AG20443 (cell line): ENCODE measurements at regions not wholly inside any gene's neighbourhood (a gene's known extent, or its start where the extent isn't known, plus 50 kb on each side); places are given as distances from the start of the nearest gene placed in this dataset.

Experiments
- DNase-seq: peaks from one replicate; pipeline ENCODE4 v3.0.0; 2012; ENCODE audit warnings: low spot score, mixed read lengths

- no peak for DNase-seq
These were observed 126.9 kb upstream of the TRIB2 start for GRCh38 chr2:12589802-12590320.

GRCh38 chr2:12592296-12592695 is 124.4 kb upstream of the TRIB2 start:
- no peak for DNase-seq

DNA sequence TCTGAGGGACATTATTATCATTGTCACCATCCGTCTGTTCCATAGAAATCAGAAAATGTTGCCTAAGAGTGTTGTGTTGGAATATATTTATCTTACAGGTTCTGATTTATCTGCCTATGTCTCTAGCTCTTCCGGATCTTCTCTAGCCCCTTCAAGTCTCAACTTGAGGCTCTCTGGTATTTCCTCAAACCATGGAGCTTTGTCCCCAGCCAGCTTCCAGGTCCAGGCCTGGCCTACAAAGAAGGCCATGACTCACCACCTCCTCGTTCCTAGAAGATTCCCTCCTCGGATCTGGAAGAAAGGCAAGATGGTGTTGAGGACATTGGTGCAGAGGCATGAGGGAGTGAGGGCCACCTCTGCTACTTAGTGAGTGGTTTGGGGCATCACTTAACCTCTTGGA is 122.1 kb upstream of the TRIB2 start:
- no peak for DNase-seq

DNA sequence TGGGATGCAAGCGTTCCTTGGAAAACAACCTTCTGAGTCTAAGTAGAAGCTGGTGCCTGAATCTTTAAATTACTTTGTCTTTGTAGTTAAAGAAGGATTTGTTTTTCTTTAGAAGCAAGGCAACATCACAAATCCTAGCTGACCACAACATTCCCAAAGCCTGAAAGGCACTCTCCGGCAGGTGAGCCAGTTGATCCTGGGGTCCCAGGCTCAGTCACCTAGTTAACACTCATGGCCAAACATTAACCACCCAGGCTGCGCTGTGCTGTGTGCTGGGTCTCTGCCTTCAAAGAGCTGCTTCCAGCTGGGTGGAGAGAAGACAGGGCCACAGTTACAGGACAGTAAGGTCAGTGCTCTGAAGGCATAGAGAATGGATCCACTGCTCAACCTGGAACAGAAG is 120.0 kb upstream of the TRIB2 start:
- no peak for DNase-seq

DNA sequence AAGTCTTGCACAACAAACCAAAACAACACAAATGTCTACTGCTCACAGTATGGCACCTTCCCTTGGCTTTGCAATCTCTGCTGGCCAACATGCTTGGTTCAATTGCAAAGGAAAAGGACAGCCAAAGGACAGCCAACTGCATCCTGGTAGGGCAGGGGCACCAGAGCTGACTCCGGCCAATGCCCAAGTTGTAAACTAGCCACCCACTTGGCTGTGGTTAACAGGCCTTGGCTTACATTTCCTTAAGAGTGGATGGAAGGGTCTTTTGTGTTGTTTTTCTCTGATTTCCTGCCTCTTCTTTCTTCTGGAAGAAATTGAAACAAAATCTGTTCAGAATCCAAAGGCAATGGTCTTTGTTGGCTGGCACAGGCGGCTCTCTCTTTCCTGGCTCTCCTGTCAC is 119.1 kb upstream of the TRIB2 start:
- no peak for DNase-seq

DNA sequence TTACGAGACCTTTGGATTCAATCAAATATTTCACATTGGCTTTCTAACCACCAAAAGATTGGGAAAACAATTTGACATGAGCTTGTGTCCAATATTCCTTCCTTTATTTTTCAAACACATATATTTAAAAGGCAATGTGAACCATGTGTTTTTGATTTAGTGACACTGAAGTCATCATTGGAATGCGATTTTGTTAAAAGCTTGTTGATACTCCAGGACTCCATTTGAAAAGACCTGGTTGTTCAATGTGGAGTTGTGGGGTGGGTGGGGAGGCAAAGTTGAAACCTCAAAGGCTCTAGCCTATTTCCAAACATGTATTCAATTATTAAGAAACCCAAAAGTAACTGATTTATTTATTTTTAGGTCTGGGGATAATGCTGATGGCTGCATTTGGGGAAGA is 114.1 kb upstream of the TRIB2 start:
- peak; percentile 32 for DNase-seq

- no peak for DNase-seq
These were observed 112.9 kb upstream of the TRIB2 start for GRCh38 chr2:12603781-12604295.

GRCh38 chr2:12604341-12604740 is 112.4 kb upstream of the TRIB2 start:
- no peak for DNase-seq

GRCh38 chr2:12605366-12605765 is 111.4 kb upstream of the TRIB2 start:
- no peak for DNase-seq

DNA sequence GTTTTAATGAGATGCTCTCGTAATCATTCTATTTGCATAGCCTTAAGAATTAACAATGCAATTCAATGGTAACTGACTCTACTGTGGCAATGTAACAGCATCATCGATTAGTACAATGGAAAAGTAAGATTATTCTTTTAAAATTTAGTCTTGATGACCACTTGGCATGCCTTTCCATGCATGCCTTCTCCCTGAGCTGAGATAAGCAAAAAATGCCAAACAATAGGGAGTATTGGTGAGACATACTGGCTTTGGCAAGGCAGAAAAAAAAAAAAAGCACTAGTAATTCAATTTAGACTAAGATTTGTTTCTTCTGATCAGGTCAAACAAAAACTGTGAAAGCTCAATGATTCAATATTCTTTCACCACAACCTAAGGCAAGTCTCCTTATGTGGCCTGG is 110.8 kb upstream of the TRIB2 start:
- DNase-seq = no peak

DNA sequence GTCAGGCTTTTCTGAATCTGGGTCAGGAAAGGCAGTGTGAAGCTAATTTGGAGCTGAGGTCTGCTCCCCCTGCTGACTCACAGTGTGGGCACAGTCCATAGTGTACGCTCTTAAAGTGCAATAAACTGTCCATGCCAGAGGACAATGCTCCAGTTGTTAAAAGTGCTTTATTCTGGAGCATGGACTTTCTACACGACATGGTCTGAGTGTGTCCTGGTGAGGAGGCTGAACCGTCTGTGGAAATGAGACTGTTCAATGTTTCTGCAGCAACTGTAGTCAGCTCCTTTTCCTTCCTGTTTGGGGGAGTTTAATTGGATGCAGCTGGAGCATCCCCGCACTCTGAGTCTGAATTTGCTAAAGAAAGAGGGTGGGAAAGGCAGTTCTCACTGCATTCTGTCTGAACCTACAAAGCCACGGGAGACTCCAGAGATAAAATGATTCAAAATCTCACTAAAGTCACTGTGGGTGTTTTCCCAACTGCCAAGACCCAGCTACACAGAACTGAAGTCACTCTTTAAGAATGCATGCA is 110.2 kb upstream of the TRIB2 start:
- DNase-seq = peak; percentile 37

DNA sequence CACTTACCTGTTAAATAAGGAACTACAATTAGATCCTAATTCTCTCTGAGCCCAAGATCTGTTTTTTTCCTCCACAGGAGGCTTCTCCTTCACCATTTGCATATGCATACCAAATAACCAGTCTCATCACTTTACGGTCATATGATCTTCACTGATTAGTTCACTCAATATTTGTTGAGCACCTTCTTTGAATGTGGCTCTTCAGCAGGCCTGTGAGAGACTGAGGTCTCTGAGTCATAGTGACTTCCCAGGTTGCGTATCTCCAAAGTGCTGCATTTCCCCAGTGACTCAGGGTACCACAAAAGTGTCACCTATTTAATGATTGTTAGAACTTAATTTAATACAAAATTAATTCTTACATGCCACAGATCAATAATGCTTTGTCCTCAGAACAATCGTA is 108.8 kb upstream of the TRIB2 start:
- no peak for DNase-seq

DNA sequence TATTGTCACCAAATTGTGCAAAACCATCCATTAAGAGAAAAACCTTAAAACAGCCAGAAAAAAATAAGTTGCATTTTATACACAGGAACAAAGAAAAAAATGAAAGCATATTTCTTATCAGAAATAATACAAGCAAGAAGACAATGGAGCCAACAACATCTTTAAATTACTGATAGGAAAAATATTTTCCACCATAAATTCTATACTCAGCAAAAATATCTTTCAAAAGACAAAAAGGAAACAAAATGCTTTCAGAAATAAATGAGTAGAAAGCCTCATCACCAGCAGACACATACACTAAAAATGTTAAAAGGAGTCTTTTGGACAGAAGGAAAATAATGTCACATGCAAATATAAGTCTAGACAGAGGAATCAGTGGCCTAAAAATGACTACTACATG is 106.4 kb upstream of the TRIB2 start:
- DNase-seq = no peak

DNA sequence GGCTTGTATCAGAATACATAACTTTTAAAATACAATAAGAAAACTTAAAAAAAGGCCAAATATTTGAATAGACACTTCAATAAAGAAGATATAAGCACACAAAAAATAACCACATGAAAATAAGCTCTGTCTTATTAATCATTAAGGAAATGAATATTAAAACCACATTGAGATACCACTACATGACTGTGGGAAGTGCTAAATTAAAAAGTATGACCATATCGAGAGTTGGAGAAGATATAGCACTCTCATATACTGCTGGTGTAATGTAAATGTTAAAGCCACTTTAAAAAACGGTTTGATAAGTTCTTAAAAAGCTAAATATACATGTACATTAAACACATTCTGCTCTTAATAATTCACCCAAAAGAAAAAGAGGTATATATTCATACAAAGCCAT is 104.6 kb upstream of the TRIB2 start:
- no peak for DNase-seq

DNA sequence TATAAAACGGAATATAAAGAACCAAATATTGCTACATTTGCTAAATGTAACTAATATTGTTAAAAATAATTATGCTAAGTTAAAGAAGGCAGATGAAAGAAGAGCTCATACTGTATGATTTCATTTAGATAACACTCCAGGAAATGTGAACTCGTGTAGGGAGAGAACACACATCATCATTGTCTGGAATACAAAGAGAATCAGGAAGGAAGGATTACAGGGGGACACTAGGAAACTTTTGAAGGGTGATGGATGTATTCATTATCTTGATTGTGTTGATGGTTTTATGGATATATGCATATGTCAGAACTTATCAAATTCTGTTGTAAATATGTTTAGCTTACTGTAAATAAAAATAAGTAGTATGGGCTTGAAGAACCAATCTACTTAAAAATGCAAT is 104.1 kb upstream of the TRIB2 start:
- DNase-seq = no peak

DNA sequence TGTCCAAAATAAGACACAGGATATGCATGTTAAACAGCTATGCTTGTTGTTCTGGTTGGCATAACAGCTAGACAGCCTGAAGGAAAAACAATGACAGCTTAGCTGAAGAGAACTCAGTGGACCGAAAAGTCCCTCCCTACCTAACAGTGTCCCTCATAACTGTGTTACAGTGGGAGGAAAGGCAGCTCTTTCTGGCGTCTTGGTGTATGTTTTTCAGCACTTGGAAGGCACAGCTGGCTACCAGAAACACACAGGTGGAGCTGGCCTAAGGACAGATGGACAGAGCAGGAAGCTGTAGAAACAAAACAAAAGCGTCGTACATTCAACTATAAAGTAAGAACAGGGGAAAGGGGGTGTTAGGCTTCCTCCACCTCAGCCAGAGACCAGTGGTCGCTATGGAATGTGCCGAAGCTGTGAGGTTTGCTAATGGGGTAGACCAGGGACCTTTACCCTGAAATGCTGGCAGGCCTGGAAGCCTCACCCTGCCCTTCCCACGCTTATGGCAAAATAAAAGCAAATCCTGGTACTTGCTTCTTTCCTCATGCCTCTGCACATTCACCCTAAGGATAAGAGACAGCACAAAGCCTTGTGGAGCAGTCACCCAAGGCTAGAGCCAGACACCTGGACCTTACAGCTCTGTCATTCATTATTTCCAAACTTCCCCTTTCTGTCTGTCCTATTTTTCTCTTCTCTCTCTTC is 103.5 kb upstream of the TRIB2 start:
- DNase-seq = no peak

DNA sequence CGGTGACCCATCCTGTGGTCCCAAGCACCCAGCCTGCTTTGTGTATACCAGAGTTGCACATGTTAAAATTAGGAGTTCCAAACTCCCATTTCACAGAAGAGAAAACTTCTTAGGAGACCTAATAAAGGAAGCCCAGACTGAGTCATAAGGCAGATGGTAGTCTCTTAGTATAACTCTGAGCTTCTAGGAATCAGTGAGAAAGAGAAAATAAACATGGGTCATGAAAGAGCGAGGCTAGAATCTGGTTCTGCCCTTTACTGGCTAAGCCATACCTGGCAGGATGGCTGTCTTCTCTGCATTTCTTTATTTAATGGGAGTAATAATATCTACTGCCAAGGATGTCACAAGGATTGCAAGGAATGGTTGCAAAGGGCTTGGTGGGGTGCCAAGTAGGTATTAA is 101.2 kb upstream of the TRIB2 start:
- DNase-seq = no peak

DNA sequence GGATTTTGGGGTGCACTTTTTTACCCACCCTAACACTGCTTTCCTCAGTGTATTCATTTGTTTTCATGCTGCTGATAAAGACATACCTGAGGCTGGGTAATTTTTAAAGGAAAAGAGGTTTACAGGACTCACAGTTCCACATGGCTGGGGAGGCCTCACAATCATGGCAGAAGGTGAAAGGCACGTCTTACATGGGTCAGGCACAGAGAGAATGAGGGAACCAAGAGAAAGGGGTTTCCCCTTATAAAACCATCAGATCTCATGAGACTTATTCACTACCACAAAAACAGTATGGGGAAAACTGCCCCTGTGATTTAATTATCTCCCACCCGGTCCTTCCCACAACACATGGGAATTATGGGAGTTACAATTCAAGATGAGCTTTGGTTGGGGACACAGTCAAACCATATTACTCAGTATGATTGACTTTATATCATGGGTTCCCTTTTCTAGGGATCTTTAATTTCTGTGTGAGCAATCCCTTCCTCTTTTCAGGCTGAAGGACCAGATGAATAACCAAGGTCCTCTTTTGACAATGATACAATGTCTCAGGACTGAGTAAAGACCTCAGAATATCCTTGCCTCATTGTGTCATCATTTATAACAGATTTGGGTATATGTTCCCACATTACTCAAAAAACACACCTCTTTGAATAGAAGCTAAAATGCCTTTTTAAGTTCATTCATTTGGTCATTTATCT is 100.1 kb upstream of the TRIB2 start:
- DNase-seq = no peak

GRCh38 chr2:12617366-12617765 is 99.4 kb upstream of the TRIB2 start:
- no peak for DNase-seq

DNA sequence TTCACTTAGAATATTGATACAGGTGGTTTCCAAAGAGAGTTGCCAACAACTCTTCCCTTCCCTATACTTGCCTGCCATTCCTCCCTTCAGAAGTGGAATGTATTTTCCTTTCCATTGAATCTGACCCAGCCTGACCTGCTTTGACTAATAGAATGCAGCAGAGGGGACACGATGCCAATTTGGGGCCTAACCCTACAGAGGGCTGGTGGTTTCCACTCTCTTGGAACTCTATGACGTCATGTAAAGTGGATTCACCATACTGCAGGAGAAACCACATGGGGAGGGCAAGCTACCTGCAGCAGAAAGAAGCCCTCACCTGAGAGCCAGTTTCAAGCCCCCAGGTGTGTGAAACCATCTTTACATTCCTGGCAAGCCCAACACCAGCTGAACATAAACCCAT is 98.9 kb upstream of the TRIB2 start:
- DNase-seq = no peak

- no peak for DNase-seq
These were observed 98.2 kb upstream of the TRIB2 start for GRCh38 chr2:12618576-12618975.

DNA sequence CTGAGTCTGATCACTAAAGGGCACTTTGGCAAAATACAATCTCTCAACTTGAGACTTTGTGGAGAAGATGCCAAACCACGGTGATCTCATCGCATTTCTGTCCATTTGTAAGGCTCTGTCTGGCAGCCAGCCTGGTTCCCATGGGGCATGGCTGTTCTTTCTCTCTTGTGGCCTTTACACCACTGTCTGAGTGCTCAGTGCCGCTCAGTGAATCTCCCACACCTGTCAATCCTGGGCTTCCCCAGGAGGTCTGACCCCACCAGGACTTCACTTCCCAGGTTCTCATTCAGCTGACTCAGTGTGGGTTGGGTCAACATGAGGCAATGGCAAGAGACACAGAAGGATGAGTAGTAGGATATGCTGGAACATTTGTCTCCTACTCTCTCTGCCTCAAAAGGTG is 96.8 kb upstream of the TRIB2 start:
- peak; percentile 83 for DNase-seq

GRCh38 chr2:12620759-12621158 is 96.0 kb upstream of the TRIB2 start:
- no peak for DNase-seq
